Pons (tissue), 1 donor: ENCODE measurements at regions not wholly inside any gene's neighbourhood (a gene's known extent, or its start where the extent isn't known, plus 50 kb on each side); places are given as distances from the start of the nearest gene placed in this dataset.
A peak's percentile ranks its signal among the peaks of the same experiment; 100 is the strongest.

Experiments
- DNase-seq: peaks from one replicate; pipeline ENCODE4 v3.0.0-alpha.2; 2016; ENCODE audit warnings: low spot score

DNA sequence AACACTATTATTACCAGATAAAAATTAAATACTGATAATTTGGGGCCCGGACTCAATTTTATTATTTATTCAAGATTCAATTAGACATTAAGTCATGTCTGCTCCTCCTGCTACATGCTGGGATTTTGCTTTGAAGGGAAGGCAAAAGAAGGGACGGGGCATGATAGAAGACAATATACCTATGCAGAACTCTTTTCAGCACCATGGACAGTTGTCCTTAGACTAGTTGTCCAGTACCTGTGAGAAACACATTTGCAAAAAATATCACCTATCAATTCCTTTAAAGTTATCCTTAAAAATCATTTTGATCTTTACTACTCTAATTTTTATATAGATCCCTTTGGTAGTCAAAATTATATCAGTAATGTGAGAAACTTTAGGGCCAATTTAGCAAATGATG is 100.2 kb upstream of the SULT1C3 start:
- DNase-seq = no peak

DNA sequence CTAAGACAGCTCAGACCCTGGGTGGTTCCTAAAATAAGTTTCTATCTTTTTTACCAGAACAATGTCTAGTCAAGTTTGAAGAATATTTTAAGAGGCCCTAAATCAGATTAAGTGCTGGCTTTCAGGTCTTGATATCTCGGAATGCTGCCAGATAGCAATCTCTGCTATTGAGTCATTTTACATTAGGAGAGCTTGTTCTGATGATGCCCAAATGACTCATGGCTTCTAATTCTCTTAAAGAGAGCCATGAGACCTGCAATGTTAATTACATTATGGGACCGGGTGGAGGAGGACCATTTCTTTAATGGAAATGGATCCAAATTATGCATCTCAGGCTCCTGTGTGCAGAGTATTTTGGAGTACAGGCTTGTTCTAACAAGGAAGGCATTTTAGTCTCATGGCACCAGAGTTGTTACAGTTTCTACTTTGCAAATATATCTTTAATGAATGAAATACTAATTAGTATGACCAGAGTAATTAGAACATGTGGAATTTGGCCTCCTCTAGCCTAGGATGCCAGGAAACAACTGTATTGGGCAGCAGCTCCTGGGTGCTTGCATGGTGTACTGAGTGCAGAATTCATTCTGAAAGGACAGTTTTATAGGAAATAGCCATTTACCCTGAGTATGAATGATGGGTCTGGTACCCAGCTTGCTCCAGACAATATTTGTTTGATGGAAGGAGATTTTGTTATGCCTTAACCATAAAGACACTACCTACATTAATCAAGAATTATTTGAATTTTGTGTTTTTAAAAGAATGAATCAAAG is 94.0 kb upstream of the SULT1C3 start:
- no peak for DNase-seq

DNA sequence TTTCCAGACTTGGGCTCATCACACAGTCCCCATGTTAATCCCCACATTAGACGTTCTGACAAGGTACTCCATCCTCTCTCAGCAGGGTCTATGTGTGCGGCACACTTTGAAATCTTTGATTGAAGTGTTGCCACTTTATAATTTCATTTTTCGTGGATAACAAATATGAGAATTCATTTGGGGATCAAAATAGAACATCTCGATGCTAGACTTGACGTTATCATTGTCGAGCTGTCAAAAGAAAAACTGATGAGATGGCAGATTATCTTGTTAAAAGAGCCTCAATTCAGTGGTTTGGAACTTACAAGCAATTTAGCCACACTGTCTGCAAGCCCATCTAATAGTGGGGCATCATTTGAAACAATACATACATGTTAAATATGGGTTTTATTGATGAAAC is 91.2 kb upstream of the SULT1C3 start:
- no peak for DNase-seq

DNA sequence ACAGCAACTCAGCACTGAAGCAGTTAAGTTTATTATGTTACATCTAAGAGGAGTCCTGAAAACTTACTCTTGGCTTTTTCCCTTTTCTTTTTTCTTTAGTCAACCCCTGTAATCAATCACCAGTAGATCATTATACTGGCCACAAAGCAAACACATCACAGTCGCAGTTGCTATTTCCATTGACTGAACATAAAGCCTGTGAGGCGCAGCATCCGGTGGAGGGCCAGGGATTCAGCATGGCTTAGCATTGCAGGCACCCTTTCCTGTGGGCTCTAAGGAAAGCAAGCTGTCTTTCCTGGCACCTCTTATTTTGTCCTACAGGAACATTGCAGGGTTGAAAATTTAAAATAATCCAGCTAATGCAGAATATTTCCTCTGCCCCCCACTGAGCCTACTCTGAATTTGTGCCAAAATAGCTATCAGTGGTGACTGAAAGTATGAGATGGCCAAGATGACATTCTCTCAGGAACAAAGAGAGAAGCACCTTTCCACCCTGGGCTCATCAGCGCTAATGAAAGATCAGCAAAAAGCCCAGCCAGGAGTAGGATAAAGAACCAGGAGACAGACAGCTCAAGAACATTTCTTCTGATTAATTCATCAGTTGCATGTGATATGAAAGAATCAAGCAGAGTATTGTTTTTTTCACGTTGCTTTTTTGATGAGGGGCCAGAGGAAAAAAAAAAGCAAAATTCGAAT is 85.3 kb upstream of the SULT1C3 start:
- DNase-seq = no peak

DNA sequence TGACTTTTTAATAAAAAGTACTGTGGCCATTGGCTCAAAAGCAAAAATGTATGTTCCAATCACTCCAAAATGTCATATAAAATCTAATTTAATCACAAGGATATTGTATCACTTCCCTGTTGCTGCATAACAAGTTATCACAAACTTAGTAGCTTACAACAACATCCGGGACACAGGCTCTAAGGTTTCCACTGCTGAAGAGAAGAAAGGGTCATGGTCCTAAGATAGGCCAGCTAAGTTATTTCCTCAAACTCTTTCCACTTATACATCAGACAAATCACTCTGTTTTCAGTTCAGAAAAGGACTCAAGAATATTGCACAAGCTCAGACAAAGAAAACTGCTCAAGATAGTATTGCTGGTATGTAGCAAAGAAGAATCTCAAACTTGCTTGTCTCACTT is 78.5 kb upstream of the SULT1C3 start:
- no peak for DNase-seq

DNA sequence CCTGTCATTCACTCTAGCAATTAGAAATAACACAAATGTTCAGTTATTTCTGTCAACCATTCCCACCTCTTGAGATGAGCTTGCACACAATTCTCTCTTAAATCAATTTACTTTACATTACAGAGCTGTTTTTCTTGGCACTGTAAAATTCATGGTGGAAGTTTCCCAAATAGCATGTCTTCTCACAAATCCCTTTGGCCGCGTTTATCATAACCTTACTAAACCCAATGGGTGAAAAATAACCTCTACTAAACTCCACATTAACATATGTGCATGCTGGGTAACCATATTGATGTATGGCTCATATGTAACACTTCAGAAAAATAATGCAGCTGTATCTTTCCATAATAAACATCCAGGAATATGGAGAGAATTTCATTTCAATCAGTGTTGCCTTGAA is 75.5 kb upstream of the SULT1C3 start:
- DNase-seq = no peak

DNA sequence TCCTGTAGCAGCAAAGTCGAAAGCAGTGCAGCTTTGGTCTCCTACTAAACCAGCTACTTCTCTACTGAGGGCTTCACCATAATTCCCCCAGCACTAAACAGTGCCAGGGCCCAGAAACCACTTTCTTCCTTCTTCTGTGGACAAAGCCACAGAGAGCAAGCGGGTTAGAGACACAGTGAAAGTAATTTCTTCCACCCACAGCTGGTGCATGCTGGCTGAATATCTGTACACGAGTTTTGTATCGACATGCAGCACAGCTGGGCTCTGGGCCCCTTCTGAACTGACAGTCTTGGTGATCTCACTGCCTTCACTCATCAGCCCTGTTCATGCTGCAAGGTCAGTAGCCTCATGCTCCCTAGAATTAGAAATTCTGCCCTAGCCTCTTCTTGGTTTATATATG is 74.0 kb upstream of the SULT1C3 start:
- DNase-seq = no peak

DNA sequence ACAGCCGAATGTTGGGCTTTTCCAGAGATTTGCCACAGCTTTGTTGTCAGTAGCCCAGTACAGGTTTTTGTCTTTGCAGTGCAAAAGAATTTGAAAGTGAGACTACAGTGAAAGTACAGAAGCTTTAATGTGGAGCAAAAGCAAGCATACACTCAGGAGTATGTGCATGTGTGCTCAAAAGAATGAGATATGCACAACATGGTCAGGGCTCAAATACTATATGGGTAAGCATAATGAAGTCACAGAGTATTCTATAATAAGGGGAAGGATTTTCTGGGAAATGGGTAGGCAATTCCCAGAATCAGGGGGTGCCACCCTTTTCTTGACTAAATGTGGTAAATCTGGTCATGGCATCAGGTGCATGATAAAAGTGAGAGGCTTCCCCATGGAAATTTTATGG is 72.1 kb upstream of the SULT1C3 start:
- DNase-seq = no peak

DNA sequence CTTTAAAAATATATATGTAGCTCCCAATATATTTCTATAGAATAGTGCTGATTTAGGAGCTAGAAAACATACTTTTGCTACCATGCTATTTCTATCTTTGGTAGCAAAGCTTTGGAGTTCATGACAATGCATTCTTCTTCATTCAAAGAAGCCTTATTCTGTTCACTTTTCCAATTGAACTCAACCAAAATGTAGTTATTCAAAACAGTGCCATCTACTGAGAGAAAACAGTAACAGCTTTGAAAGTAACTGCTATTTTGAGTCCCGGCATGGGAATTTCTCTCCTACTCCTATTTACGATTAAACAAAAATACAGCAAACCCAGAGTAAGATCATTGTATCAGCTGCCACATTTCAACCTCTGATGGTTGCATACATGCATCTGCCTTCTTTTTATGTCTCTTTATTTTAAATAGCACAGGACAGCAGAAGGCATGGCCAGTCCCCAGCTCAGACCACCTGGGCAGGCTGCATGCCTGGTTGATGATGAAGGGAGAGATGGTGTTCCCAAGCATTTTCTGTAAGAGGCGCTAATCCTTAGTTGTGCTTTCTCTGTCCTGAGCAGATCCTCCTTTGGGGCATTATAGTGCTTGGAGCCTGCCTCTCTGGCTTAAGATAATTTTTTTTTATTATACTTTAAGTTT is 69.7 kb upstream of the SULT1C3 start:
- peak; percentile 60 for DNase-seq

DNA sequence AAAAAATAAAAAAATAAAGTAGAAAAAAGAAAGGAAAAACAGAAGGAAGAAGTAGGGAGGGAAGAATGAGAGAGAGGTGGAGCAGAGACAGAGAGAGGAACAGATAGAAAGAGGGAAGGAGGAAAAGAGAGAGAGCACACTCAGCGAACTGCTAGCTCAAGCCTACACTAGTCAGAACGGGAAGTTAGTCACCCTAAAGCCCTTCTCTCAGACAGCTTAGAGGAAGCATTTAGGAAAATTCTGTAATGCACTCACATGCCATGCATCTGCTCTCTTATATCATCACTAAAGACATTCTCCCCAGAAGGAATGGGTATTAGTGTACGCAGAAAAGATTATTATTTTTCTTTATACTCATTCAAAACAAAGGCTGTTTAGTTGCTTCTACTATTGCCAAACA is 68.1 kb upstream of the SULT1C3 start:
- DNase-seq = no peak

DNA sequence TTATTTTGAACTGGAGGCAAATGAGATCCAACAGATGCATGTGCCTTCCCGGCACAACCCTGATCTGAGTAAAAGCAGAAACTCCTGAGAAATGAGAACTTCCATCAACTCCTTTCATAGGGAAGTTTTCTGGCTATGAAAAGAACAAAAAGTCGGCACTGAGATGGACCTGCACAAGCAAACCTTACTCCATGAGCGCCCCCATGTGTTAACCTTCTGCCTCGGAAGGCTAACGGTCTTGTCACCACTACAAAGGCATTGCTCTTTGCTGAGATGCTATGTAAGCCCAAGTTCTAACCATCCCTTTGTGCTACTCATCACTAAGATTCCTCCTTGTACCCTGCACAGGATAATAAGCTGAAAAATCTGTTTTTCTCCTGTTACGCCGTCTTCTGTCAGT is 57.3 kb upstream of the SULT1C3 start:
- no peak for DNase-seq

DNA sequence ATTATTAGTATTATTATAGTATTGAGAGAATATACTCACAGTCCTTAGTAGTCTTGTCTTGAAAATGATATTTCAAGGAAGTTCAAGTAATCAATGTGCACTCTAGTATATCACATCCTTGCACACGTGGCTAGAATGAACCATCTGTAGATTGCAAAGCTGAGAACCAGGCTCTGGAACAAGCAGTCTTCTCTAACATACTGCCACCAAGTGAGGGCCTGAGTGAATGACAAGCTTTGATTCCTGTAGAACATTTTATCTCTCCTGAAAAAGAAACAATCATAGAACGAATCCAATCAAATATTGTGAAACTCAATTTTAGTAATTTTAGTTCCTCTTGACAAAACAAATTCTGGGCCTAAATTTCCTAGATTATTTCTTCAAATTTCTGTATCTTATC is 55.3 kb upstream of the SULT1C3 start:
- peak; percentile 23 for DNase-seq

DNA sequence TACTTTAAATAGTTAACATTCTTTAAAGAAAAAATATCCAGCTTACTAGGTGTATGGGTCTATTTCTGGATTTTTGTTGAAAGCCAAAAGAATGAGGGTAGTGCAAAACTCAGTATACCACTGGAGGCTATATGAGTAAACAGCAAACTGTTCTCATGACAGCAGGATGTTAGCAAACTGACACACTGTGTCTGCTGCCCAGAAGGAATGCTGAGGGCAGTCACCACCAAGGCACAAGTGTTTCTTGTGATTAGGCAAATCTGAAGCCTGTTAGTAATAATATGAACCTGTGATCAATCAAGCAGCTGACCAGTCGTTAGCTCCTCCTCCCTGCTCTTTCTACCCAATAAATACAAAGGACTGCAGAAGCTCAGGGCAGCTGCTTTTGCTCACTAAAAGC is 50.5 kb upstream of the SULT1C3 start:
- no peak for DNase-seq
